Uterus (tissue), 3 donors: ENCODE measurements at regions not wholly inside any gene's neighbourhood (a gene's known extent, or its start where the extent isn't known, plus 50 kb on each side); places are given as distances from the start of the nearest gene placed in this dataset.

Experiments
- DNase-seq, 2 donors: peaks; one replicate each; pipeline ENCODE4 v3.0.0-alpha.2; 2019 to 2020
- H3K27ac ChIP-seq, 2 donors: fragments of 200-600 bp; sonication (generic); 1 replicate in 1 of 2; 2 replicates in 1 of 2; pipeline ENCODE4 v1.5.1; 2016 to 2018
- H3K27me3 ChIP-seq, 2 donors: fragments of 200-600 bp; sonication (generic); one replicate each; pipeline ENCODE4 v1.5.1; 2018 to 2019; ENCODE audit warnings: control low read depth in 1 of 2
- H3K36me3 ChIP-seq, 2 donors: fragments of 200-600 bp; sonication (generic); one replicate each; pipeline ENCODE4 v1.5.1; 2019; ENCODE audit warnings: control low read depth in 1 of 2
- H3K4me1 ChIP-seq, 2 donors: fragments of 200-600 bp; sonication (generic); one replicate each; pipeline ENCODE4 v1.5.1; 2018 to 2019; ENCODE audit warnings: control low read depth in 1 of 2
- H3K4me3 ChIP-seq, 2 donors: fragments of 200-600 bp; sonication (generic); 1 replicate in 1 of 2; 2 replicates in 1 of 2; pipeline ENCODE4 v1.5.1; 2018 to 2019; ENCODE audit warnings: mild to moderate bottlenecking in 1 of 2
- H3K9me3 ChIP-seq, 2 donors: fragments of 200-600 bp; sonication (generic); one replicate each; pipeline ENCODE4 v1.5.1; 2019; ENCODE audit warnings: control low read depth in 1 of 2
- CTCF ChIP-seq, 4 experiments: fragments of 200-600 bp in 2 of 4; fragments of 450-650 bp in 2 of 4; sonication (generic) in 2 of 4; IDR thresholded peaks; one replicate each; pipeline ENCODE4 v1.5.1; 2016 to 2019; ENCODE audit warnings: antibody characterized with exemption in 4 of 4, mild to moderate bottlenecking in 2 of 4, moderate library complexity in 1 of 4
- POLR2A ChIP-seq, 2 donors: fragments of 450-650 bp; IDR thresholded peaks; one replicate each; pipeline ENCODE4 v1.6.1; 2016; ENCODE audit warnings: antibody characterized with exemption in 2 of 2, mild to moderate bottlenecking in 1 of 2, moderate library complexity in 1 of 2
- intact Hi-C: fragments of 100-400 bp; cut with DNase I; formaldehyde crosslinking; loops from one replicate; pipeline ENCODE4 v1.15.1; 2023; ENCODE audit warnings: low total_unique reads
- donor health status: DM: yes; HTN: yes; CAD: no.

DNA sequence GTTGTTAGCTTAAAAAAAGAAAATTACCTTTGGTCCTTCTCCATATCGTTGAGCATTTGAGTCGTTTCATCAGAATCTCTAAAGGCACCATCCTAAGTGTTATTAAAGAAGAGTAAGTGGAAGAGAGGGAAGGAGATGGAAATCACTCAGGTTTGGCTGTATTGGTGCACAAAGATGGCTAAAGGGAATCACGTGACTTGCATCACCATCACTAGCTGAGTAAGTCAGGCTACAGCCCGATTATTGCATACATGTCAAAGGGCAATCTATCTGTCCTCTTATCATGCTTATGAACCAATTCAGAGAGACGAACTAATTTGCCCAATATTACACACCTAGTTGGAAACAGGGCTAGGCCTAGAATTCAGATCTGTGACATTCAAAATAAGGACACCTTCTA lies 137.6 kb downstream of the CMPK2 start:
- H3K4me3 ChIP-seq, result no peak overlapping the region

GRCh38 chr2:6730003-6730402 lies 135.7 kb downstream of the CMPK2 start:
- no peak for TF ChIP-seq POLR2A (IDR thresholded peaks at IDR 0.05)
- no peak for TF ChIP-seq CTCF (IDR thresholded peaks at IDR 0.05)
- H3K36me3 ChIP-seq, result no peaks in the 10 kb centered on the region
- H3K9me3 ChIP-seq, result no peaks in the 10 kb centered on the region
- intact Hi-C loops, result no loop called here
- H3K4me1 ChIP-seq, result no peaks in the 10 kb centered on the region
- no peak for DNase-seq
- no peak overlapping the region for H3K27ac ChIP-seq
- H3K4me3 ChIP-seq, result no peak overlapping the region
- no peaks in the 10 kb centered on the region for H3K27me3 ChIP-seq

More for the DNA sequence above, 137.6 kb downstream of the CMPK2 start:
- intact Hi-C loops, result no loop called here
- no peaks in the 10 kb centered on the region for H3K27me3 ChIP-seq
- no peaks in the 10 kb centered on the region for H3K4me1 ChIP-seq
- H3K27ac ChIP-seq, result no peak overlapping the region
- no peak for TF ChIP-seq CTCF (IDR thresholded peaks at IDR 0.05)
- no peak for TF ChIP-seq POLR2A (IDR thresholded peaks at IDR 0.05)
- DNase-seq, result no peak
- no peaks in the 10 kb centered on the region for H3K36me3 ChIP-seq
- no peaks in the 10 kb centered on the region for H3K9me3 ChIP-seq

GRCh38 chr2:6730649-6731532 lies 134.8 kb downstream of the CMPK2 start:
- H3K27ac ChIP-seq, result no peak overlapping the region
- H3K4me1 ChIP-seq, result no peaks in the 10 kb centered on the region
- H3K4me3 ChIP-seq, result no peak overlapping the region
- no peaks in the 10 kb centered on the region for H3K36me3 ChIP-seq
- no peaks in the 10 kb centered on the region for H3K9me3 ChIP-seq
- H3K27me3 ChIP-seq, result no peaks in the 10 kb centered on the region
- TF ChIP-seq POLR2A (IDR thresholded peaks at IDR 0.05) (no peak), CTCF (IDR thresholded peaks at IDR 0.05) (no peak)
- intact Hi-C loops, result no loop called here
- no peak for DNase-seq

DNA sequence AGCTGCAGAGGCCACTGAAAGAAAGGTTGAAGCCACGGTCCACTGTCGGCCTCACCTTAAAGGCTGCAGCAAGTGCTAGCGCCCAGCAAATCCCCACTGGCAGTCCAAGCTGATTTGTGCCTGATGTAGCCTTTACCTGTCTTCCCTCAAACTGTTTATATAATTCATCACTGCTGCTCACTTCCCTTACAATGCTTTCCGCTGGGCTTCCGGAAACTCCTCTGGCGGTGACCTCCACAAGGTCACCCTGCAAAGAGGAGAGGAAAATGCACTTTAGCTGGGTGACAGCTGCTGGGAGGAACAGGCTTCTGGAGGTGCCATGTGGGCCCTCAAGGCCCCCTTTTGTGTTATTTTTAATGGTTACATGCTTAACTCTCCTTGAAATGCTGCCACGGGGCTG lies 126.2 kb downstream of the CMPK2 start:
- no peaks in the 10 kb centered on the region for H3K27me3 ChIP-seq
- intact Hi-C loops, result no loop called here
- no peaks in the 10 kb centered on the region for H3K36me3 ChIP-seq
- no peak overlapping the region for H3K4me3 ChIP-seq
- H3K4me1 ChIP-seq, result no peaks in the 10 kb centered on the region
- DNase-seq, result no peak
- H3K9me3 ChIP-seq, result no peaks in the 10 kb centered on the region
- TF ChIP-seq CTCF (IDR thresholded peaks at IDR 0.05), result no peak
- TF ChIP-seq POLR2A (IDR thresholded peaks at IDR 0.05), result no peak
- H3K27ac ChIP-seq, result no peak overlapping the region

GRCh38 chr2:6741229-6741628 lies 124.5 kb downstream of the CMPK2 start:
- H3K4me1 ChIP-seq, result no peaks in the 10 kb centered on the region
- no peak overlapping the region for H3K27ac ChIP-seq

More at GRCh38 chr2:6741229-6741628, 124.5 kb downstream of the CMPK2 start:
- Histone ChIP-seq H3K27me3 (no peaks in the 10 kb centered on the region), H3K36me3 (no peaks in the 10 kb centered on the region), H3K9me3 (no peaks in the 10 kb centered on the region), H3K4me3 (no peak overlapping the region)
- intact Hi-C loops, result no loop called here
- no peak for DNase-seq
- TF ChIP-seq CTCF (IDR thresholded peaks at IDR 0.05) (no peak), POLR2A (IDR thresholded peaks at IDR 0.05) (no peak)
